H9 (cell line): ENCODE measurements at regions not wholly inside any gene's neighbourhood (a gene's known extent, or its start where the extent isn't known, plus 50 kb on each side); places are given as distances from the start of the nearest gene placed in this dataset.

ENCODE experiments used
- DNase-seq: peaks from one replicate; pipeline ENCODE4 v3.0.0-alpha.2; 2017
- H2AFZ ChIP-seq: one replicate; pipeline ENCODE4 v1.6.1; 2013; ENCODE audit warnings: mild to moderate bottlenecking, low read length, control low read depth, moderate library complexity
- H2AK5ac ChIP-seq: 2 replicates; pipeline ENCODE4 v1.6.1; 2013; ENCODE audit warnings: low read length, control low read depth, mixed read lengths; ENCODE audit not compliant: insufficient read length
- H2BK120ac ChIP-seq: one replicate; pipeline ENCODE4 v1.6.1; 2013; ENCODE audit warnings: low read depth, mild to moderate bottlenecking, low read length, control low read depth, inconsistent platforms; ENCODE audit not compliant: poor library complexity, severe bottlenecking
- H2BK12ac ChIP-seq: 2 replicates; pipeline ENCODE4 v1.6.1; 2013; ENCODE audit warnings: low read length, control low read depth, mixed read lengths, low read depth; ENCODE audit not compliant: insufficient read length
- H2BK15ac ChIP-seq: 2 replicates; pipeline ENCODE4 v1.6.1; 2013; ENCODE audit warnings: low read depth, low read length, control low read depth
- H2BK20ac ChIP-seq: one replicate; pipeline ENCODE4 v1.6.1; 2013; ENCODE audit warnings: low read depth, mild to moderate bottlenecking, low read length, control low read depth, inconsistent platforms; ENCODE audit not compliant: poor library complexity, severe bottlenecking
- H2BK5ac ChIP-seq: 2 replicates; pipeline ENCODE4 v1.6.1; 2013; ENCODE audit warnings: low read length, control low read depth, mixed read lengths; ENCODE audit not compliant: insufficient read length
- H3K14ac ChIP-seq: 2 replicates; pipeline ENCODE4 v1.6.1; 2013; ENCODE audit warnings: low read length, control low read depth; ENCODE audit not compliant: insufficient read depth
- H3K18ac ChIP-seq: 2 replicates; pipeline ENCODE4 v1.6.1; 2013; ENCODE audit warnings: low read depth, mild to moderate bottlenecking, mixed read lengths, low read length, control low read depth; ENCODE audit not compliant: insufficient read length
- H3K23ac ChIP-seq: 2 replicates; pipeline ENCODE4 v1.6.1; 2013; ENCODE audit warnings: low read length, control low read depth, mixed read lengths, low read depth; ENCODE audit not compliant: insufficient read length
- H3K23me2 ChIP-seq: 2 replicates; pipeline ENCODE4 v1.6.1; 2013; ENCODE audit warnings: low read depth, mild to moderate bottlenecking, mixed read lengths, low read length, control low read depth; ENCODE audit not compliant: insufficient read length, poor library complexity, severe bottlenecking
- H3K27ac ChIP-seq: 2 replicates; pipeline ENCODE4 v1.5.1; 2013; ENCODE audit warnings: low read length, control low read depth, mixed read lengths, low read depth; ENCODE audit not compliant: insufficient read length
- H3K27me3 ChIP-seq: 2 replicates; pipeline ENCODE4 v1.6.1; 2013; ENCODE audit warnings: low read length, control low read depth, inconsistent platforms; ENCODE audit not compliant: insufficient read depth
- H3K4ac ChIP-seq: 2 replicates; pipeline ENCODE4 v1.6.1; 2013; ENCODE audit warnings: low read depth, mild to moderate bottlenecking, control low read depth, inconsistent platforms, low read length, moderate library complexity
- H3K4me1 ChIP-seq: 2 replicates; pipeline ENCODE4 v1.6.1; 2013; ENCODE audit warnings: low read length, control low read depth, inconsistent platforms; ENCODE audit not compliant: insufficient read depth
- H3K4me2 ChIP-seq: 2 replicates; pipeline ENCODE4 v1.6.1; 2013; ENCODE audit warnings: low read length, control low read depth, mixed read lengths; ENCODE audit not compliant: insufficient read length, insufficient read depth
- H3K56ac ChIP-seq: 2 replicates; pipeline ENCODE4 v1.6.1; 2013; ENCODE audit warnings: low read depth, mild to moderate bottlenecking, mixed read lengths, low read length, control low read depth; ENCODE audit not compliant: insufficient read length
- H3K79me1 ChIP-seq: 2 replicates; pipeline ENCODE4 v1.6.1; 2013; ENCODE audit warnings: low read depth, mild to moderate bottlenecking, moderate library complexity, low read length, control low read depth, inconsistent platforms; ENCODE audit not compliant: insufficient read depth, poor library complexity, severe bottlenecking
- H3K79me2 ChIP-seq: 2 replicates; pipeline ENCODE4 v1.6.1; 2013; ENCODE audit warnings: low read length, control low read depth, inconsistent platforms; ENCODE audit not compliant: insufficient read depth
- H3K9ac ChIP-seq: 2 replicates; pipeline ENCODE4 v1.6.1; 2013; ENCODE audit warnings: low read length, control low read depth, mixed read lengths; ENCODE audit not compliant: insufficient read length; ENCODE audit errors: extremely low read depth
- H3K9me3 ChIP-seq: one replicate; pipeline ENCODE4 v1.6.1; 2013; ENCODE audit warnings: low read depth, low read length, inconsistent platforms; ENCODE audit not compliant: control insufficient read depth
- H3T11ph ChIP-seq: one replicate; pipeline ENCODE4 v1.6.1; 2013; ENCODE audit warnings: mild to moderate bottlenecking, low read length, control low read depth, inconsistent platforms
- H4K20me1 ChIP-seq: one replicate; pipeline ENCODE4 v1.6.1; 2013; ENCODE audit not compliant: control insufficient read depth, insufficient read length, insufficient read depth
- H4K5ac ChIP-seq: 2 replicates; pipeline ENCODE4 v1.6.1; 2013; ENCODE audit warnings: low read depth, mild to moderate bottlenecking, mixed read lengths, low read length, control low read depth; ENCODE audit not compliant: insufficient read length
- H4K8ac ChIP-seq: replicated peaks from 2 replicates; pipeline ENCODE4 v1.6.1; 2013; ENCODE audit warnings: low read length, control low read depth, mixed read lengths, low read depth; ENCODE audit not compliant: insufficient read length
- H4K91ac ChIP-seq: 2 replicates; pipeline ENCODE4 v1.6.1; 2013; ENCODE audit warnings: low read depth, mild to moderate bottlenecking, moderate library complexity, mixed read lengths, low read length, control low read depth; ENCODE audit not compliant: insufficient read length
- H3K27ac Mint-ChIP-seq, 3 experiments: 2 replicates in 2 of 3; 3 replicates in 1 of 3; pipeline ENCODE4 v1.8.0; 2020 to 2021; ENCODE audit warnings: mixed read lengths in 3 of 3, mild to moderate bottlenecking in 1 of 3, moderate library complexity in 1 of 3
- H3K27me3 Mint-ChIP-seq: 2 replicates; pipeline ENCODE4 v1.8.0; 2021; ENCODE audit warnings: low read depth, mild to moderate bottlenecking, moderate library complexity, mixed read lengths
- H3K36me3 Mint-ChIP-seq, 3 experiments: 2 replicates in 2 of 3; 3 replicates in 1 of 3; pipeline ENCODE4 v1.8.0; 2020 to 2021; ENCODE audit warnings: low read depth in 3 of 3, mixed read lengths in 3 of 3; ENCODE audit not compliant: insufficient read depth in 1 of 3
- H3K4me1 Mint-ChIP-seq, 2 experiments: 2 replicates each; pipeline ENCODE4 v1.8.0; 2020; ENCODE audit warnings: mixed read lengths in 2 of 2
- H3K4me3 Mint-ChIP-seq, 2 experiments: 2 replicates in 1 of 2; 3 replicates in 1 of 2; pipeline ENCODE4 v1.8.0; 2020 to 2021; ENCODE audit warnings: mild to moderate bottlenecking in 2 of 2, mixed read lengths in 2 of 2, moderate library complexity in 1 of 2
- H3K9me3 Mint-ChIP-seq, 2 experiments: 2 replicates in 1 of 2; 3 replicates in 1 of 2; pipeline ENCODE4 v1.8.0; 2020; ENCODE audit warnings: mild to moderate bottlenecking in 2 of 2, mixed read lengths in 2 of 2, moderate library complexity in 1 of 2
- WGBS: extraction: QIAGEN DNeasy Blood & Tissue Kit; methylation state at CpG from one replicate; pipeline ENCODE4 v1.1.7; 2013; ENCODE audit warnings: missing lambda C conversion rate, low lambda C conversion rate, mixed read lengths; ENCODE audit not compliant: insufficient read length; ENCODE audit errors: extremely low coverage; 5-methylcytosine and 5-hydroxymethylcytosine counted together
- TF ChIP-seq, protein P1 (sequence below): fragments of 200-600 bp; sonication (generic); conservative IDR thresholded peaks from 3 replicates; pipeline ENCODE4 v1.8.0; 2021; ENCODE audit warnings: antibody characterized with exemption, mild to moderate bottlenecking

DNA sequence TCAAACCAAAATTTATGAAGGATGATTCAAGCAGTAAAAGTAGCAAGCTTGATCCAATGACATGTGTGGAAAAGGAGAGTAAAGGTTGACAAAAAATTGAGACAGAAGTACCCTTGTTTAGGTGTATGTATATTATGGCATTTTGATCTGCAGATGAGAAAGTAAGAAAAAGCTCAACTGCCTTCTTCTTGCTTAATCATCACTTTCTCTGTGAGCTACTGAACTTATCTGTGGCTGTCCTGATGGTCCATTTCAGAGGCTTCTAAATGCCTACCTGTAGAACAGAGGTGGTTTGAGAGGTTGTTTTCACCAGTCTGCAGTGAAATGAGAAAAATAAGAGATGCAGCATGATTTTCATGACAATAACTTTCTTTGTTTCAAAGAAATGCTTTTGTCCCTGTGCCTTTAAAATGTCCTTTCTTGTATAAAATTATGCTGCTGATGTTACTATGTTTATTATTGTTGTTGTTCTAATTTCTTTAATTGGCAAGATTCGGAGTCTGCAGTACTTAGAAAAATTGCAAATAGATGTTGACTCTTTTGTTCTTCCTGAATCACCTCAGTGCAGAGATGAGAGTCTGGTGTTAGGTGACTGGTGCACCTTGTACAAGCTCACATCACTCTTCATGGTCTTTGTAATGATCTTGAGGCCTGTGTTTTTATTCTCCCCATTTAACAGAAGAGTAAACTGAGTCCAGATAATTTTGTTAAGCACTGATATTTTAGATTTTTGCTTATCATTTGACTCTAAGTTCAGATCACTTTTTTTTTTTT is 821.9 kb downstream of the VRK1 start:
- TF ChIP-seq, protein P1, sequence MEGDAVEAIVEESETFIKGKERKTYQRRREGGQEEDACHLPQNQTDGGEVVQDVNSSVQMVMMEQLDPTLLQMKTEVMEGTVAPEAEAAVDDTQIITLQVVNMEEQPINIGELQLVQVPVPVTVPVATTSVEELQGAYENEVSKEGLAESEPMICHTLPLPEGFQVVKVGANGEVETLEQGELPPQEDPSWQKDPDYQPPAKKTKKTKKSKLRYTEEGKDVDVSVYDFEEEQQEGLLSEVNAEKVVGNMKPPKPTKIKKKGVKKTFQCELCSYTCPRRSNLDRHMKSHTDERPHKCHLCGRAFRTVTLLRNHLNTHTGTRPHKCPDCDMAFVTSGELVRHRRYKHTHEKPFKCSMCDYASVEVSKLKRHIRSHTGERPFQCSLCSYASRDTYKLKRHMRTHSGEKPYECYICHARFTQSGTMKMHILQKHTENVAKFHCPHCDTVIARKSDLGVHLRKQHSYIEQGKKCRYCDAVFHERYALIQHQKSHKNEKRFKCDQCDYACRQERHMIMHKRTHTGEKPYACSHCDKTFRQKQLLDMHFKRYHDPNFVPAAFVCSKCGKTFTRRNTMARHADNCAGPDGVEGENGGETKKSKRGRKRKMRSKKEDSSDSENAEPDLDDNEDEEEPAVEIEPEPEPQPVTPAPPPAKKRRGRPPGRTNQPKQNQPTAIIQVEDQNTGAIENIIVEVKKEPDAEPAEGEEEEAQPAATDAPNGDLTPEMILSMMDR: no peak
- H2BK12ac ChIP-seq: no peak overlapping the region

More for the DNA sequence above, 821.9 kb downstream of the VRK1 start:
- H3K23ac ChIP-seq: no peak overlapping the region
- H3K27me3 ChIP-seq: no peaks in the 10 kb centered on the region
- no CpG with 5 or more reads among the region's 1 CpG for WGBS
- H2AK5ac ChIP-seq: no peak overlapping the region
- no peak overlapping the region for H3K14ac ChIP-seq
- Mint-ChIP-seq H3K27ac (no peak overlapping the region; a peak in 1 of 7 replicates), H3K4me1 (peaks cover 17 to 19% of the 10 kb centered on the region in 2 experiments), H3K4me3 (no peak overlapping the region), H3K27me3 (no peaks in the 10 kb centered on the region; the same call in 1 of the 2 replicates), H3K9me3 (peaks cover 13 to 14% of the 10 kb centered on the region in 2 experiments), H3K36me3 (peaks cover 6 to 17% (median 8%) of the 10 kb centered on the region in 3 experiments)
- no peaks in the 10 kb centered on the region for H3K79me2 ChIP-seq
- no peaks in the 10 kb centered on the region for H3K79me1 ChIP-seq
- H2BK20ac ChIP-seq: no peak overlapping the region
- no peak overlapping the region for H3K27ac ChIP-seq
- no peak overlapping the region for H2BK120ac ChIP-seq
- H3K4ac ChIP-seq: no peak overlapping the region
- H3K4me1 ChIP-seq: no peaks in the 10 kb centered on the region
- no peaks in the 10 kb centered on the region for H3K9me3 ChIP-seq
- H3K4me2 ChIP-seq: no peak overlapping the region
- no peak overlapping the region for H2BK5ac ChIP-seq
- H2BK15ac ChIP-seq: no peak overlapping the region
- DNase-seq: no peak
- no peak overlapping the region for H3K9ac ChIP-seq
- no peak overlapping the region for H4K5ac ChIP-seq
- H3K56ac ChIP-seq: no peak overlapping the region
- no peak overlapping the region for H2AFZ ChIP-seq
- no peak overlapping the region for H3K18ac ChIP-seq
- no peak overlapping the region for H3T11ph ChIP-seq
- no peak overlapping the region for H4K8ac ChIP-seq
- H3K23me2 ChIP-seq: no peaks in the 10 kb centered on the region
- H4K91ac ChIP-seq: no peak overlapping the region
- no peaks in the 10 kb centered on the region for H4K20me1 ChIP-seq
